ENCODE measurements at regions not wholly inside any gene's neighbourhood (a gene's known extent, or its start where the extent isn't known, plus 50 kb on each side); places are given as distances from the start of the nearest gene placed in this dataset.

DNA sequence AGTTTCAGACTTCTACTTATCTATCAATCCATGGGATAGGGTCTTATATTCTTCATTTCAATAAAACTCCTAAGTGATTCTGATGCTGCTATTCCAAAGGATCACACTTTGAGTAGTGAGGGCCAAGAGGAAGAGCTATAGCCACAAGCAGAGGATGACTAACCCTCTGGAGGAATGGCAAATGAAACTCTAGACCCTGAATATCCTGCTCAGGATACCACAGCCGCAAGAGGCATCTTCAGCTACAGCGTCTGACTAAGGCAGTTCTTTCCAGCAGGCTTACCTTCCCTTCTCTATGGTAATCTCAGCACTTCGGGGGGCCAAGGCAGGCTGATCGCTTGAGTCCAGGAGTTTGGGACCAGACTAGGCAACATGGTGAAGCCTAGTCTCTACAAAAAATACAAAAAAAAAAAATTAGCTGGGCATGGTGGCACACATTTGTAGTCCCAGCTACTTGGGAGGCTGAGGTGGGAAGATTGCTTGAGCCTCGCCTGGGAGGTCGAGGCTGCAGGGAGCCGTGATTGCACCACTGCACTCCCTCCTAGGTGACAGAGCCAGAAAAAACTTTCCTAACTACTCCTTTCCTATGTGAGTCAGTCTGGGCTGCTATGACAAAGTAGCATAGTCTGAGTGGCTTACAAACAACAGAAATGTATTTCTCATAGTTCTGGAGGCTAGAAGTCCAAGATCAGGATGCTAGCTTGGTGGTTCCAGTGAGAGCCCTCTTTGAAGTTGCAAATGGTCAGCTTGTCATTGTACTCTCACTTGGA lies 371.9 kb downstream of the IRS1 start:
- DNase-seq = peak in 3 of 4 experiments; percentile 22 to 35 (median 34)

DNA sequence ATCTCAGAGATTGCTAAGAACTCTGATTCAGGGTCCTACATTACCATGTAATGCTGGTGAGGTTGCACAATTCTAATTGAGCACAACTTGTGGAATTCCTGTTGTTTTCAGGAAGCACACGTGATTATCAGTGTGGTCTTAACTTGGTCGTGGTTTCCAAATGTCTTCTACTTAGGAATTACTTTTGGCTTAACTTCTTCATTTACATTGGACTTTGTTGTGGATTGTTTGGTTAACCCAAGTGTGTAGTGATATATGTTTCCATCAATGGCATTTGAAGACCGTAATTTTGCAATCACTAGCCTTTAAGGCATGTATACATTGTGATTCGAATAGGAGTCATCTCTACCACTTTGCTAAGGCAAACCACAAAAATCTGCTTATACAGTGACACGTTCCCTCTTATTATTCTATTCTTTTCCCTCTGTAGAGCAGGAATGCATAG lies 373.3 kb downstream of the IRS1 start:
- peak in 2 of 4 experiments; percentile 26 to 30 for DNase-seq

DNA sequence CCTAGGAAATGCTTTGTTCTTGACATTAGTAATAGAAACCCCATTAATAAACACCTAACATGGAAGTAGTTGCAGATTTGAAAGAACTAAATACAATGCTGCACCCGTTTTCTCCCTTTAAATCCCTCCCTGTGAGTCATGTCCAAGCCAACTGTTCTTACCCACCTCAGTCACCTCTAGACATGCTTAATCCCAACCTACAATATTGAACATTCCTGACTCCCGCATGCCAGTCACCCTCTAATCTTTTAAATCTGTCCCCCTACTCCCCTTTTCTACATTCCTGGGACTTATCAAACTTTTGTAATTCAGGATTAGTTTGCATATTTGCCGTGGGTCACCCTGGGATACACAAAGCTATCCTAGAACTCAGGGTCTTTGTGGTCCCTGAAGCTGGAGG lies 374.6 kb downstream of the IRS1 start:
- no peak for DNase-seq

DNA sequence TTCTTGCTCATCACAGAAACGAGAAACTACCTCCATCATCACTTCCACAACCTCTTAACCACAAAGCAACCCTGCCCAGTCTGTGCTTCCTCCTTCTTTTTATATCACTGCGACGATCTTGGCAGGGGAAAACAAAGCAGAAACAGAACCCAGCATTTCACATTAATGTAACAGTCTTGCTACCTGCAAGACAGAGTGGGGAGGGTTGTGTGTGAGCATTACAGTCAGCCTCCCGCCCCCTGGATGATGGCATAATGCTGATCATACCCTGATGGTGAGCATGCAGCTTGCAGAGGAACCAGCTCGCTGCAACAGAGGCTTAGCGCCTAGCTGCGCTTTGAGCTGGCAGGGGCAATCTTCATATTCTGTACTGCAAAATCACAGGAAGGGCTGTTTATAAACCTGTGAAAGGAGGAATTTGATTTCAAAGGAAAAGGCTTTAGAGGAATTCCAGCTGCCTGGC lies 376.1 kb downstream of the IRS1 start:
- peak; percentile 61 to 85 (median 79) for DNase-seq

DNA sequence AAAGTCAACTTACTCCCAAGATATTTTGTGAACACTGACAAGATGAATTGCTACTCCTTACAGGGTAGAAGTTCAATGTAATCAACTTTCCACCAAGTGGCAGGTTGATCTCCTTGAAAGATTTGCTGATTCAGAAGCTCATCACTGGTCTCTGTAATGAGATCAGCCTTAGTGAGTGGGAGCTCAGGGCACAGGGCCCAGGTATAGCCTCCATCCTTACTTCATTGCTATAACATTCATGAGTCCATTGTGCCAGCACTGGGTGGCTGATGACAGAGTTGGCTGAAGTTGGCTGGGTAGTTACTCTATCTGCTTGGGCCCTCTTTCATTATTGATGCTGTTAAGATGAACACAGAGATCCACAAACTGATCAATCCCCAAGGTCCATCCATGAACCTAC lies 379.0 kb downstream of the IRS1 start:
- no peak for DNase-seq

DNA sequence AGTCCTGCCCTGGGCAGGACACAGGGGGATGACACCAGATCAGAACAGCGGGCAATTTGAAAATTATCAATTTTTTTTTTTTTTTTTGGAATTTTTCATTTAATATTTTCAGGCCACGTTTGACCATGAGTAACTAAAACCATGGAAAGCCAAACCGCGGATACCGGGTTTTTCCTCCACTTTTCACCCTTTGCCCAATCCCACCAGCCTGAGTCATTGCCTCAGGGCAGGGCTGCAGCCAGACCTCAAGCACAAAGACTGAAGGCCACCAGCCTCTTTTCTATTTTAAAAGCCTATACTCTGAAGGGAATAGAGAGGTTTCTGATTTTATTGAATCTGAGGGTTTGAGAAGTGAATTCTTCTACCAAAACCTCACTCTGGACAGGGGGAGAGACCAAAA lies 381.1 kb downstream of the IRS1 start:
- DNase-seq = no peak

DNA sequence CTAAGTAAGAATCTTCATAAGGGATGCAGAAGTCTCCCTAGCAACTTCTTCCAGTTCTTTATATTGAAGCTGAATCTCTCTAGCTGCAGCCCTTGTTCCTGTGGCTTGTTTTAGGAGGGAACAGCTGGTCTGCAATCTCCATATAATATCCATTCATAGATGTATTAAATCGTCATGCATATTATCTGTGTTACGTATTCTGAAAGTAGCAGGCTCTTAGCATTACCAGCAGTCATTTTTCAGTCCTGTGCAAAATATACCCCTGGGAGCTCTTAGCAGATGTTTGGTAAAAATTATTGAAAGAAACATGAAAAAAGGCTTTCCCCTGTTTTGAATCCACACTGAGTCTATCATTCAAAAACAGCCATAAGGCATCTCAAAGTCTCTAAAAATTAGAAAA lies 385.3 kb downstream of the IRS1 start:
- no peak for DNase-seq

DNA sequence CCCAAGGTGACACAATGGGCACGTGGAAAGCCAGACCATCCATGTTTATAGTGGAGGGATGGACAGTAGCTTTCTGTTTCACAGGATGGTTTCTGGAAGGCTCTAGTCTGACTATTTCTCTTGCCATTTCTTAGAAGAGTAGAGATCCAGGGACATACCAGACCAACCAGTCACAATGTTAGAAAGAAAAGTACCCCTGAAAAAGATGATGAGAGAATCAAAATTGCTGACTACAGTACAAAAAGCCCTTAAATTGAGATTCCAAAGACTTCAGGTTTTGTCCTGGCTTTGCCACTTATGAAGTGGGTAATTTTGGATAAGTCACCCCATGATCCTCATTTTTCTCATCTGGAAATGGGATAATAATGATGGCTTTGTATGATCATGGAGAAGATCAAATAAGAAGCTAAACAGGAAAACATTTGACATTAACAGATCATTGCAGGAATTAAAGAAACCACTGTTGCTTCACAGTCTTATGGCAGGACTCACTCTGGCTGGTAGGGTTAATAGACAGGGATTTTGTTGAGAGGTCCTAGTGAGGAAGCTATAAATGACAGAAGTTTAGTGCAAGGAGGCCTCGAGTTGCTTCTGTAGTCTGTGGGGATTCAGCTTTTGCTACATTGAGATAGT lies 386.0 kb downstream of the IRS1 start:
- DNase-seq = no peak

DNA sequence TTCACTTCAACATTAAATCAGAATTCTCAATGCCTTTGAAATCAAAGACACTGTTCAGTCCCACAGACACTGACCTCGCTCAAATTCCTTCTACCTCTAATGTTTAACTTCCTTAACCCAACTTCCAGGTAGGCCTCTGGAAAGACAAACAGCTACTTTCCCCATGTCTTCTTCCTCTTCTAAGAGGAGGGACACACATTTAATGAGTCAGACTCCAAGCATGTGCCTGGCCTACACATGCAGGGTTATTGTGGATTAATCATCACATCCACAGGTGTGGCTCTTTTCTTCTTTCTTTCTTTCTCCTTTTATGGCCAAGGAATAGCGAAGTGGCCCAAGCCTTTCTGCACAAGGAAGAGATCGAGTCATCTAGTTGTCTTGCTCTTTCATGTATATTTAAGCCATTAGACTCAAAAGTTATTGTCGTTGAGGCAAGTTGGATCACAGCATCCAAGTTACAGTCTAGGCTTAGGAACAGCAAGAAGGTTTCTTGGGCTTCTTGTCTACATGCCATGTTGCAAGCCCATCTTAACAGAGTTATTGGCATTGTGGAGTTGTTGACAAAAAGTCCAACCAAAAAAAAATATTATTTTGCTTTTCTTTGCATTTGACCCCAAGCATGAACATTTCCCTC lies 387.8 kb downstream of the IRS1 start:
- peak in 1 of 4 experiments; percentile 5 for DNase-seq

DNA sequence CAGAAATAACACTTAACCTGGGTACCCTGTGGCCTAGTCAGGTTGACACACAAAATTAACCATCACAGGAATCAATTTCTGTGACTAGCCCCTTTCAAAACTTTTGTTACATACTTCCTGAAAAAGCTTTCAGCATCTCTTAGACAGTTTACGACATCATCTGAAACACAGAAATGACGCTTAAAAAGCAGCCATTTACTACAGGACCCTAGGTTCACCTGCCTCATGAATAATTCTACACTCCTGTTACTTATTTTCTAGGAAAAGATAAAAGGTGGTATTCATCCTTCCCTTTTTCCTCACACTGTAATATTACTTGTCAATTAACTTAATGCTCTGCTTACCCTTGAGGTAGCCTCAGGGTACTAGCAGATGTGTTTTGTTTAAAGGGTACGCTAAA lies 388.4 kb downstream of the IRS1 start:
- peak in 2 of 4 experiments; percentile 3 to 19 for DNase-seq

DNA sequence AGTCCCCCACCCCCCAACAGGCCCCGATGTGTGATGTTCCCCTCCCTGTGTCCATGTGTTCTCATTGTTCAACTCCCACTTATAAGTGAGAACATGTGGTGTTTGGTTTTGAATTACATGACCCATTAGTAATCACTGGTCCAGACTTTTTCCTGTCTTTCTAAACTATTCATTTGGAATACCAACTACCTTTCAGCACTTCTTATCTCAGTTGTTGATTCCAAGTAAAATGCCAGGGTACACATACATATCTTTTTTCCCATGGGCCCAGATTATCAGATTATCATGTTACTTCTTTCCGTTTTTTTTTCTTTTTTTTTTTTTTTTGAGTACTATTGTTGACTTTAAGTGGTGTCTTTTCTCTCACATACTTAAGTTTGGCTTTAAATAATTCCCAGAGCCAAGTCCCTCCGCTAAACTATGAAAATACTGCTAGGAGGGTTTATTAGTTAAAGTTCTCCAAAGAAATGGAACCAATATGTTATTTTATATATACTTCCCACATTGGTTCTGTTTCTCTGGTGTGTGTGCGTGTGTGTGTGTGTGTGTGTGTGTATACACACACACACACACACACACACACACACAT lies 389.3 kb downstream of the IRS1 start:
- DNase-seq = no peak

DNA sequence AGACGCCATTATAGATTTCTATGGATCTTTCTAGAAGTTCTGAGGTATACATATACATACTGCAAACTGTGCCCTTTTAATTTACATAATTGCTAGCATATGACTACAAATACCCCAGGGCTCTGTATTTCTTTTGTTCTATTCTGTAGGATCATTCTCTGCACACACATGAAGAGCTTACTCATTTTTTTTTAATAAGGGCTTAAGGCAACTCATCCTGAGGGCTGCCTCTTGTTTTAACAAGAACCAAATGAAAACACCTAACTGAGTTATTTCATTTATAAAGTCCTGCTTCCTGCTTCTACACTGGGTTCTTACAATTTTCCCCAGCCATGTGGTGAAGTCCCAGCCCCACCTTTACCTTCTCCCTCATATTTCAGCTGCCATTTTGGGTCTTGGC lies 390.5 kb downstream of the IRS1 start:
- no peak for DNase-seq

DNA sequence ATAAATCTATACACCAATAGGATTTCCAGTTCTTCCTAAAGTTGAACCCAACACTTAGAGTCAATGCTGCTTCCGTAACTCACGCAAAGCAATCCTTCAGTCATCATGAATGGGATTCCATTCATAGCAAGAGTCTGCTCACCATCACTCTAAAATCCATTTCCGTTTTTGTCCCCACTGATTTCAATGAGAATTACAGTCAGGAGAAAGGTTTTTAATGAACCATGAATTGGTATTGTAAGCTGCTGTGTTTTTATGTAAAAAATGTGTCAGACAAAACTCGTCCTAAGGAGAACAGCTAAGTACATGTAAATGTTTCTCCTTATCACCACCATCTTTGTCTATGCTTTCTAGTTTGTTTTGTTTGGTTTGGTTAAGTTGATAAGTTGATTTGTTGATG lies 391.5 kb downstream of the IRS1 start:
- DNase-seq = no peak

DNA sequence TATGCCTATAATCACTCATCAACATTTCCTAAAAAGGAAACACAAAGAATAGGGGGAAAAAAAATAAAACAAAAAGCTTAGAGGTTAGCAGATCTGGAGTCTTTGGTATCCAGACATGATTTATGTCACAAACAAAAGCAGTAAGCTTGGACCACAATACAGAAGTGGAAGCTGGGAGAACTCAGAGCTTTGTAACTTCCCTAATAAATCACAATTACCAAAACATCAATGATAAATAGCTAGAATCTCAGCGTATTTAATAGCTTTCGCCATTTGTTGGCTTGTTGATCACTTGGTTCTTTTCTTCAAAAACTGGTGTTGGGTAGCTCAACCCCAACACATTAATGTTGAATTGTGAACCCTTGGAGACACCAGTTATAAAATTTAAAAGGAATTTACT lies 392.5 kb downstream of the IRS1 start:
- peak in 2 of 4 experiments; percentile 21 to 28 for DNase-seq

DNA sequence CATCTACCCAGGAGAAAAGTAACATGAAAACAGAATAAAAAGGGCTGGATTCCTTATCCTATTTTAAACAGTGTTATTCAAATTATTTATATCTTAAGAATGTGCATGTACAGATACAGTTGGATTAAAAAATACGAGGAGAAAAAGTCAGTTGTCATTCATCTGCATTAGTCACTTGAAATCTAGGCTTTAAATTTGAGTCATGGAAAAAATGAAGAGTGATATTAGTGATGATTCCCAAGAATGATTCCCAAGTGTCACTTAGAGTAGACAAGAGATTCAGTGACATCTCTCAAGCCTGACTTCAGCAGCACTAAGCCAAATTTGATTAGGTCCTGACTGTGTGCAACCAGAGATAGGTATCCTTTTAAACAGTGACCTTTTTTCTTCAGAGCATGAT lies 394.2 kb downstream of the IRS1 start:
- no peak for DNase-seq

DNA sequence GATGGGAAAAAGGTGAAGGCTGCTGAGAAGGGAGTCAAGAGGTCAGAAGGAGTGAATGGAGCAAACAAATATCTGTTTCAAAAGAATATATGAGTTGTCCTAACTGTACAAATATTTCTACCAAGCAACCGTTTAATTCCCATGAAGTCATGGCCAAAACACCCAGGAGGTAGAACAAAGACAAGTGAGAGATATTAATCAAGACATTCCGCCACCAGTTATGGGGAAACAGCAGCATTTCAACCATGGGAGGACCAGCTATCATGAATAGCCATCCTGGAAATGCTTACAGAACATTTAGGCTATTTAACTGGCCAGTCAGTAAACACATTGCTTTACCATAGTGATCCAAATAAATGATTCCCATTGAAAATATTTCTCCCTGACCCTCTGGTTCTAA lies 396.3 kb downstream of the IRS1 start:
- no peak for DNase-seq

DNA sequence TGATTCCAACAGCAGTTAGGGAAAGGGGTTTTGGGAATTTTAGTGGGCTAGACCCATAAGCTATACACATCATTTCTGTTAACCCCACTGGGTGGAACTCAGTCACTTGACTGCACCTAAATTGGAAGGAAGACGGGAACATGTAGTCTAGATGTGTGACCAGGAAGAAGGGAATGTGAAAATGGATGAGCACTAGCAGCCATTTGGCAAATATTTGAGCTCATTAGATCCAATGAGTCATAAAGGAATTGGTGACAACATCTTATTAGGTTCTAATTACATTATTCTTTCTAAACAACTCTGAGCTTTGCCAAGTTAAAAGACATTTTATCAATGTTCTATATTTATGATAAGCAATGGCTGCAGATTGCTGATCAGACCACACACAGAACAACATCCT lies 400.6 kb downstream of the IRS1 start:
- DNase-seq = no peak

DNA sequence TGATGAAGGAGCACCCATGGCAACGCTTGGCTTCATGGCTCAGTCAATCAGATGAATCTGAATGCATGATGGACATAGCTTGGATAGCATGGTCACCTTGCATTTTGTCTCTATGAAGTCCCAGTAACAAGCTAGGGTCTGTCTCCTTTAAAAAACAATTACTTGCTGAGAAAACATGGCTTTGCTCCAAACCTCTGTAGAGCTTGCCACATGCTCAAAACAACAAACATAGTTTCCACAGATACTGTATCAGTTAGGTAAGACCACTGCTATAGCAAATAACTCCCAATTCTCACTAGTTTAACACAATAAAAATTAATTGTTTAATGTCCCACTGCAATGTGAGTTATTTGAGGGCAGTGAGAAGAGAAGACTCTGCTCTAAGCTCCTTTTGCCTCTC lies 401.0 kb downstream of the IRS1 start:
- no peak for DNase-seq

DNA sequence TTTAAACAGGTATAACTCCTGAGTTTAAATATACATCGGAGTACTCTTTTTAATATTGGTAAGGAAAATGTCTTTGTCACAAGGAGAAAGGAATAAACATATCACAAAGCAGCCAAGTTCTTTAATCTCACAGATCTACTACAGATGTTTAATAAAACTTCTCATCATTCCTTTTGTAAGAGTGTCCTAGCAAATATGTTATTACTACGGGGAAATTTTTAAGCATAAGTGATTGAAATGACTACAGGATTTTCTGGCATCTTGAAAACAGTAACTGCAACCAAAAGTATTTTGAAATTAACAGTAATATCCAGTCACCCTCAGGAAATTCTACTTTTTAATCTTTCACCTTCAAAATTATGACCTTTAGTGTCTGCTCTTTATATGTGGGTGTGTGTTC lies 403.1 kb downstream of the IRS1 start:
- DNase-seq = no peak

DNA sequence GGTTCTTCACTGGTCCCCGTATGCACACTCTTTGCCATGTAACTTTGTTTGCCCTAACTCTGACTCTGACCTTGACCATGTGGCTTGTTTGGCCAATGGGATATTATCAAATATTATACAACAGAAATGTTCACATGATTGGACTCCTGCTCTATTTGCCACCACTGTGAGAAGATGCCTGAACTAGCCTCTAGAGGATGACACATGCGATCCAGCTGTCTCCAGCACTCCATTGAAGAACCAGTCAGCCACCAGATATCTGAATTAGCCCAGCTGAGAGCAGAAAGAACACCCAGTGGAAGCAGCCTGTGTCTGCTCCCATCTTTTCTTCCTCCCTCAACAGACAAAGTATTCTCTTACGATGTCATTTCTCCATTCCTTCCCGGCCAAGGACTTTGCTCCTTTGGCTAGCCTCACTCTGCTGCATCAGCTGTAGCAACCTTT lies 412.1 kb downstream of the IRS1 start:
- no peak for DNase-seq

DNA sequence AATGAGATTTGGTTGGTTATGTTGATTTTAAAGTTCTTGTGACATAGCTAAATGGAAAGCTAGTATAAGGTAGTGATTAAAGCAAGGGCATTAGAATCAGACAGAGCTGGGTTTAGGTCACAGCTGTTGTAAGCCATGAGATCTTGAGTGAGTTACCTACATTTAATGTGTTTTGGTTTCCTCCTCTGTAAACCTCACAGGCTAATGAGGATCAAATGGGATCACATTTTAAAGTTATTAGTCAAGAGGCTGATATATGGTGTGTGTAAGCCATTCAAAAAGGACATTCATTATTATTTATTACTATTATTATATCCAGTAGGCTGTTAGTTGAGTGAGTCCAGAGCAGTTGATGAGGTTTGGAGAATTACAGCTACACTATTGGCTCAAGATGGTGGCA lies 416.2 kb downstream of the IRS1 start:
- DNase-seq = no peak

DNA sequence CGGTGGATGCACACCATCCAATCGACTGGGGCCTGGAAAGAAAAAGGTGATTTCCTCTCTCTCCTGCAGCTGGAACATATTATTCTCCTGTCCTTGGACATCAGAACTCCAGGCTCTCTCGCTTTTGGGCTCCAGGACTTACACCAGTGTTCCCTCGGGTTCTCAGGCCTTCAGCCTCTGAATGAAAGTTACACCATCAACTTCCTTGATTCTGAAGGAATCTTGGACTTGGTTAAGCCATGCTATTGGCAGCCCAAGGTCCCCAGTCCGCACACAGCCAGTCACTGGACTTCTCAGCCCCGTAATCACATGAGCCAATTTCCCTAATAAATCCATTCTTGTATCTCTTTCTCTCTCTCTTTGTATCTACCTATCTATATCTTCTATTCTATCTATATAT lies 418.9 kb downstream of the IRS1 start:
- DNase-seq = no peak

Measured in suppressor macrophage (primary cell).